GM12892 (cell line): ENCODE measurements at regions not wholly inside any gene's neighbourhood (a gene's known extent, or its start where the extent isn't known, plus 50 kb on each side); places are given as distances from the start of the nearest gene placed in this dataset.

Source experiments
- POLR2A ChIP-seq: IDR thresholded peaks from 2 replicates; pipeline ENCODE4 v1.6.1; 2011; ENCODE audit warnings: low read depth, low read length, control low read depth
- TAF1 ChIP-seq: IDR thresholded peaks from 2 replicates; pipeline ENCODE4 v1.6.1; 2011; ENCODE audit warnings: low read depth, mild to moderate bottlenecking, control low read depth, low read length, borderline replicate concordance

DNA sequence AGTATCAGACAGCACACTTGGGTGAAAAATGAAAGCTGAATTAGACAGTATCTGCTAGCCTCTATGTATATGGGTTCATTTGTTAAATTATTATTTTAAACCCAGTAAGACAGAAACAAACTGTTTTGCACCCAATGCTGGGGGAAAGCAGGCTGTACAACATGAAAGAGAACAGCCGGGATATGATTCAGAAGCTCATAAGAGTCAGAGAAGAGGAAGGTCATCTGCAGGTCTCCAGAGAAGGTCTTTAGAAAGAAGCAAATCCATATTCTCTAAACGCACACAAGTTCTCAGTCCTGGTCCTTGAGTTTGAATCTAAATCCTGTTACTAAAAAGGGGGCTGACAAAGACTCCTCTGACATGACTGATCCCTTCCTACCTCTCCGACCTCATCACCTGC lies 155.1 kb downstream of the SIPA1L2 start:
- TF ChIP-seq POLR2A (no peak), TAF1 (no peak)
